OCI-LY1 (cell line): ENCODE measurements at regions not wholly inside any gene's neighbourhood (a gene's known extent, or its start where the extent isn't known, plus 50 kb on each side); places are given as distances from the start of the nearest gene placed in this dataset.

Source experiments
- CTCF ChIP-seq: fragments of 200-600 bp; sonication (generic), shearing (Covaris generic); IDR thresholded peaks from 2 replicates; pipeline ENCODE4 v1.5.1; 2017; ENCODE audit warnings: mild to moderate bottlenecking, antibody characterized with exemption, low read length, moderate library complexity, mixed read lengths
- EZH2 ChIP-seq: fragments of 200-600 bp; sonication (generic), shearing (Covaris generic); IDR thresholded peaks from 2 replicates; pipeline ENCODE4 v1.8.0; 2017; ENCODE audit warnings: borderline replicate concordance, mixed run types, mild to moderate bottlenecking, antibody characterized with exemption, low read length, moderate library complexity, mixed read lengths

DNA sequence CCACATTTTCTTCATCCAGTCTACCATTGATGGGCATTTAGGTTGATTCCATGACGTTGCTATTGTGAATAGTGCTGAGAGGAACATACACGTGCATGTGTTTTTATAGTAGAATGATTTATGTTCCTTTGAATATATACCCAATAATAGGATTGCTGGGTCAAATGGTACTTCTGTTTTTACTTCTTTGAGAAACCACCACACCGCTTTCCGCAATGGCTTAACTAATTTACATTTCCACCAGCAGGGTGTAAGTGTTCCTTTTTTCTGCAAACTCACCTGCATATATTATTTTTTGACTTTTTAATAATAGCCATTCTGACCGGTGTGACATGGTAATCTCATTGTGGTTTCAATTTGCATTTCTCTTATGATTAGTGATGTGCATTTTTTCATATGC lies 82.2 kb upstream of the RFX3 start:
- TF ChIP-seq CTCF: no peak
- no peak for TF ChIP-seq EZH2
